Activated B cell treated with CpG ODN at 0.5 μM for 24 hours (primary cell): ENCODE measurements at regions not wholly inside any gene's neighbourhood (a gene's known extent, or its start where the extent isn't known, plus 50 kb on each side); places are given as distances from the start of the nearest gene placed in this dataset.

ENCODE experiments used
- ATAC-seq: fragments of 200-7000 bp; cut with Tn5 transposase; one replicate; pipeline ENCODE4 v1.10.0; 2021; ENCODE audit warnings: low read depth, mild to moderate bottlenecking, moderate library complexity
- CTCF ChIA-PET: fragments of 350-600 bp; sonication (Branson Sonifier 250); formaldehyde crosslinking; loops from one replicate; lab custom pipeline; 2021; ENCODE audit warnings: antibody characterized with exemption; lab: Charles Lee
- POLR2A ChIA-PET: fragments of 350-600 bp; sonication (Branson Sonifier 250); formaldehyde crosslinking; loops from one replicate; lab custom pipeline; 2021; ENCODE audit warnings: antibody characterized with exemption; lab: Charles Lee
- DNase-seq: peaks from one replicate; pipeline ENCODE4 v3.0.0; 2022
- H3K27ac Mint-ChIP-seq: one replicate; pipeline ENCODE4 v1.8.0; 2020; ENCODE audit warnings: mixed read lengths
- H3K27me3 Mint-ChIP-seq: one replicate; pipeline ENCODE4 v1.8.0; 2021; ENCODE audit warnings: mixed read lengths
- H3K36me3 Mint-ChIP-seq: one replicate; pipeline ENCODE4 v1.8.0; 2021; ENCODE audit warnings: low read depth, mixed read lengths
- H3K4me1 Mint-ChIP-seq: one replicate; pipeline ENCODE4 v1.8.0; 2021; ENCODE audit warnings: mixed read lengths
- H3K4me3 Mint-ChIP-seq: one replicate; pipeline ENCODE4 v1.8.0; 2020; ENCODE audit warnings: mild to moderate bottlenecking, mixed read lengths
- H3K9me3 Mint-ChIP-seq: one replicate; pipeline ENCODE4 v1.8.0; 2020; ENCODE audit warnings: mixed read lengths
- CTCF ChIP-seq: fragments of 200-600 bp; IDR thresholded peaks from one replicate; pipeline ENCODE4 v1.8.0; 2022; ENCODE audit warnings: antibody characterized with exemption, mild to moderate bottlenecking
- intact Hi-C: fragments of 100-400 bp; cut with micrococcal nuclease; formaldehyde crosslinking; loops from one replicate; pipeline ENCODE4 v1.15.1; 2024

- ChIA-PET POLR2A (no interaction called here), CTCF (no interaction called here)
- no peak for DNase-seq
- no peaks in the 10 kb centered on the region for H3K27me3 Mint-ChIP-seq
- no peak overlapping the region for H3K4me3 Mint-ChIP-seq
- H3K9me3 Mint-ChIP-seq = peaks cover 12% of the 10 kb centered on the region
- H3K27ac Mint-ChIP-seq = no peak overlapping the region
- no peaks in the 10 kb centered on the region for H3K4me1 Mint-ChIP-seq
- intact Hi-C loops = no loop called here
- no peak for ATAC-seq
- no peak for TF ChIP-seq CTCF
- H3K36me3 Mint-ChIP-seq = no peaks in the 10 kb centered on the region
Measured at GRCh38 chr5:30676223-30676840, 517.2 kb upstream of the CDH6 start.

DNA sequence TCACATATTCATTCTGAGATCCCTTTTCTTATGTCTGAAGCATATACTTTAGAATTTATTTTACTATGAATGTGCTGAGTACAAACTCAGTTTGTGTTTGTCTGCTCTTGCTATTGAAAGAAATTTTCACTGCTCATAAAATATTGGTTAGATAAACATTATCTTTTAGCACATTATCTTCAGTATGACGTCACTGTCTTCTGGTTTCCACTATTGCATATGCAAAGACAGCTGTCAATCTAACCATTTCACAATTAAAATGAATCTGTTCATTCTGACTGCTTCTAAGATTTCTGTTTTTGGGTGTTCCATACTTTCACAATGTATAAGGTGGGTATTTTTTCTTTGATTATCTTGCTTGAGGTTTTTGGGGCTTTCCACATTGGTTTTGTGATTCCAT lies 526.2 kb upstream of the CDH6 start:
- no peak for ATAC-seq
- Mint-ChIP-seq H3K4me3 (no peak overlapping the region), H3K4me1 (no peaks in the 10 kb centered on the region), H3K27me3 (no peaks in the 10 kb centered on the region), H3K36me3 (no peaks in the 10 kb centered on the region), H3K27ac (no peak overlapping the region), H3K9me3 (peaks cover 10% of the 10 kb centered on the region)
- DNase-seq = no peak
- ChIA-PET CTCF (no interaction called here), POLR2A (no interaction called here)
- intact Hi-C loops = no loop called here
- TF ChIP-seq CTCF = no peak

GRCh38 chr5:30663536-30663935 lies 530.0 kb upstream of the CDH6 start:
- ATAC-seq (no peak), DNase-seq (no peak)
- CTCF ChIA-PET = no interaction called here
- no peak overlapping the region for H3K4me3 Mint-ChIP-seq
- H3K4me1 Mint-ChIP-seq = no peaks in the 10 kb centered on the region
- peaks cover 18% of the 10 kb centered on the region for H3K9me3 Mint-ChIP-seq
- TF ChIP-seq CTCF = no peak
- intact Hi-C loops = no loop called here
- POLR2A ChIA-PET = no interaction called here
- no peaks in the 10 kb centered on the region for H3K27me3 Mint-ChIP-seq
- H3K27ac Mint-ChIP-seq = no peak overlapping the region
- no peaks in the 10 kb centered on the region for H3K36me3 Mint-ChIP-seq

DNA sequence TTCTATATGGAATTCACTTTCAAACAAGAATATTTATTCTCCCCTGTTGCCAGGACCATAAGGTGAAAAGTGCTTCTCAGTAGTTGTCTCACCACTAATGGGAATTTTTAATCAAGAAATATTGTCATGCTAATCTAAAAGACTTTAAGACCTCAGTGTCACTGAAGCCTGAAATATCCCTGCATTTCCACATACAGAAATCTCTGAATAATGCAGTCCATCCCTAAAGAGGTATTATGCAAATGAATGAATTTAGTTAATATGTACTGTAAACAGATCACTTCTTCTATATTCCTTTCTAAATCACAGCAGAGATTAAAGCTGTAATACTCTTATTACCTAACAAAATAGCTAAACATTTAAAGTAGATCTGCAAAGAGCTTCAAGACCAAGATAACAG lies 531.1 kb upstream of the CDH6 start:
- CTCF ChIA-PET = no interaction called here
- intact Hi-C loops = no loop called here
- Mint-ChIP-seq H3K27ac (no peak overlapping the region), H3K4me1 (no peaks in the 10 kb centered on the region), H3K9me3 (peaks cover 20% of the 10 kb centered on the region), H3K36me3 (no peaks in the 10 kb centered on the region), H3K4me3 (no peak overlapping the region), H3K27me3 (no peaks in the 10 kb centered on the region)
- DNase-seq (no peak), ATAC-seq (no peak)
- no peak for TF ChIP-seq CTCF
- POLR2A ChIA-PET = no interaction called here

GRCh38 chr5:30661730-30662129 lies 531.8 kb upstream of the CDH6 start:
- intact Hi-C loops = no loop called here
- no peaks in the 10 kb centered on the region for H3K36me3 Mint-ChIP-seq
- no peak overlapping the region for H3K4me3 Mint-ChIP-seq
- TF ChIP-seq CTCF = no peak
- ATAC-seq (no peak), DNase-seq (no peak)
- H3K9me3 Mint-ChIP-seq = peaks cover 24% of the 10 kb centered on the region
- no peaks in the 10 kb centered on the region for H3K4me1 Mint-ChIP-seq
- H3K27me3 Mint-ChIP-seq = no peaks in the 10 kb centered on the region
- ChIA-PET CTCF (no interaction called here), POLR2A (no interaction called here)
- H3K27ac Mint-ChIP-seq = no peak overlapping the region
